ENCODE measurements at regions not wholly inside any gene's neighbourhood (a gene's known extent, or its start where the extent isn't known, plus 50 kb on each side); places are given as distances from the start of the nearest gene placed in this dataset.

GRCh38 chr11:15793043-15793996 is 563.0 kb downstream of the SOX6 start:
- Histone ChIP-seq H3K4me3 (no peak overlapping the region), H3K9me3 (peaks cover 0 to 5% (median 5%) of the 10 kb centered on the region in 3 donors), H3K4me1 (peaks cover 0 to under 1% (median 0%) of the 10 kb centered on the region in 3 donors), H3K27ac (no peak overlapping the region), H3K36me3 (no peaks in the 10 kb centered on the region), H3K27me3 (no peaks in the 10 kb centered on the region)
- no peak for TF ChIP-seq POLR2A (IDR thresholded peaks at IDR 0.05)
- no peak for TF ChIP-seq CTCF (IDR thresholded peaks at IDR 0.05)
- 70 to 71% methylated on average over 5 of the region's 5 CpGs for WGBS, 2 donors
- DNase-seq, result no peak
- intact Hi-C loops (cut with DNase I), result no loop called here

GRCh38 chr11:15794361-15795150 is 561.8 kb downstream of the SOX6 start:
- Histone ChIP-seq H3K27ac (no peak overlapping the region), H3K36me3 (no peaks in the 10 kb centered on the region), H3K9me3 (peaks cover 0 to 5% (median 5%) of the 10 kb centered on the region in 3 donors), H3K27me3 (no peaks in the 10 kb centered on the region), H3K4me3 (no peak overlapping the region), H3K4me1 (peaks cover 0 to 13% (median 0%) of the 10 kb centered on the region in 3 donors)
- intact Hi-C loops (cut with DNase I), result no loop called here
- WGBS, 2 donors, result 82 to 85% methylated on average over 3 of the region's 3 CpGs
- no peak for TF ChIP-seq CTCF (IDR thresholded peaks at IDR 0.05)
- TF ChIP-seq POLR2A (IDR thresholded peaks at IDR 0.05), result no peak
- DNase-seq, result no peak

- Histone ChIP-seq H3K36me3 (no peaks in the 10 kb centered on the region), H3K27me3 (no peaks in the 10 kb centered on the region), H3K4me3 (no peak overlapping the region), H3K9me3 (peaks cover 0 to 5% (median 5%) of the 10 kb centered on the region in 3 donors), H3K4me1 (peaks cover 3 to 22% (median 6%) of the 10 kb centered on the region in 3 donors), H3K27ac (no peak overlapping the region)
- 72 to 77% methylated on average over 2 of the region's 2 CpGs for WGBS, 2 donors
- intact Hi-C loops (cut with DNase I), result no loop called here
- no peak for DNase-seq
- TF ChIP-seq POLR2A (IDR thresholded peaks at IDR 0.05) (no peak), CTCF (IDR thresholded peaks at IDR 0.05) (no peak)
Measured at GRCh38 chr11:15795378-15795777, 561.0 kb downstream of the SOX6 start.

- H3K4me1 ChIP-seq, result peaks cover 3 to 27% (median 6%) of the 10 kb centered on the region in 3 donors
- no peak for DNase-seq
- TF ChIP-seq POLR2A (IDR thresholded peaks at IDR 0.05) (no peak), CTCF (IDR thresholded peaks at IDR 0.05) (no peak)
- H3K27ac ChIP-seq, result peak overlapping the region; percentile 41 to 81 (median 64)
- H3K4me3 ChIP-seq, result peak overlapping the region in 1 of 4 donors; percentile 30
- no peaks in the 10 kb centered on the region for H3K27me3 ChIP-seq
- H3K36me3 ChIP-seq, result no peaks in the 10 kb centered on the region
- WGBS, 2 donors, result 13 to 23% methylated on average over 4 of the region's 4 CpGs
- intact Hi-C loops (cut with DNase I), result no loop called here
- H3K9me3 ChIP-seq, result no peaks in the 10 kb centered on the region
Measured at GRCh38 chr11:15800111-15800800, 556.1 kb downstream of the SOX6 start.
